Panc1 (cell line): ENCODE measurements at regions not wholly inside any gene's neighbourhood (a gene's known extent, or its start where the extent isn't known, plus 50 kb on each side); places are given as distances from the start of the nearest gene placed in this dataset.

Source experiments
- ATAC-seq: fragments of 200-7000 bp; cut with Tn5 transposase; 2 replicates; pipeline ENCODE4 v1.9.1; 2020; ENCODE audit warnings: mild to moderate bottlenecking, moderate library complexity
- BruUV-seq: library from RNA; stranded (reverse); fragments of 400-500 nt; replicated peaks from 2 replicates; lab custom pipeline; 2021; lab: Mats Ljungman, UMichigan
- CTCF ChIA-PET: fragments of 300-600 bp; sonication (Branson Sonifier 250); formaldehyde crosslinking; loops from one replicate; lab custom pipeline; 2022; ENCODE audit warnings: antibody characterized with exemption; lab: Charles Lee
- POLR2A ChIA-PET: fragments of 300-600 bp; sonication (Branson Sonifier 250); formaldehyde crosslinking; loops from one replicate; lab custom pipeline; 2022; ENCODE audit warnings: antibody characterized with exemption; lab: Charles Lee
- DNase-seq: peaks from one replicate; pipeline ENCODE4 v3.0.0-alpha.2; 2010; ENCODE audit warnings: low read depth, low spot score
- H3K27ac ChIP-seq: 2 replicates; pipeline ENCODE4 v1.5.1; 2011; ENCODE audit warnings: mild to moderate bottlenecking, low read length, inconsistent platforms
- H3K27me3 ChIP-seq: fragments of 200-500 bp; sonication (Bioruptor generic); 2 replicates; pipeline ENCODE4 v1.6.0; 2014; ENCODE audit warnings: low read length, inconsistent platforms; ENCODE audit not compliant: control insufficient read depth, insufficient read depth
- H3K36me3 ChIP-seq: fragments of 200-500 bp; sonication (Bioruptor generic); 2 replicates; pipeline ENCODE4 v1.5.1; 2014; ENCODE audit warnings: inconsistent platforms, mild to moderate bottlenecking, low read length, moderate library complexity; ENCODE audit not compliant: control insufficient read depth, insufficient read depth
- H3K4me1 ChIP-seq: 2 replicates; pipeline ENCODE4 v1.5.1; 2011; ENCODE audit warnings: inconsistent platforms, mild to moderate bottlenecking, low read length, moderate library complexity; ENCODE audit not compliant: control insufficient read depth, insufficient read depth
- H3K4me3 ChIP-seq, 2 experiments: 2 replicates each; pipeline ENCODE4 v1.5.1; 2011 to 2012; ENCODE audit warnings: low read depth in 2 of 2, low read length in 2 of 2, mild to moderate bottlenecking in 2 of 2, inconsistent platforms in 1 of 2, moderate library complexity in 1 of 2
- H3K9me3 ChIP-seq: fragments of 200-500 bp; sonication (Bioruptor generic); 2 replicates; pipeline ENCODE4 v1.5.1; 2014; ENCODE audit warnings: low read depth, mild to moderate bottlenecking, inconsistent platforms, low read length, moderate library complexity; ENCODE audit not compliant: control insufficient read depth, insufficient read depth
- CTCF ChIP-seq: fragments of 450-650 bp; IDR thresholded peaks from 2 replicates; pipeline ENCODE4 v1.5.1; 2017; ENCODE audit warnings: mild to moderate bottlenecking
- POLR2AphosphoS5 ChIP-seq: IDR thresholded peaks from 2 replicates; pipeline ENCODE4 v1.6.1; 2012; ENCODE audit warnings: mild to moderate bottlenecking, low read depth, low read length, moderate library complexity
- REST ChIP-seq, 2 experiments: IDR thresholded peaks; 2 replicates each; pipeline ENCODE4 v1.6.1; 2011 to 2012; ENCODE audit warnings: low read depth in 2 of 2, control low read depth in 1 of 2, low read length in 1 of 2, mild to moderate bottlenecking in 1 of 2, moderate library complexity in 1 of 2; ENCODE audit not compliant: insufficient read depth in 1 of 2
- SIN3A ChIP-seq: IDR thresholded peaks from 2 replicates; pipeline ENCODE4 v1.6.1; 2012; ENCODE audit warnings: low read depth, mild to moderate bottlenecking, low read length, moderate library complexity, borderline replicate concordance; ENCODE audit not compliant: insufficient read depth
- TCF7L2 ChIP-seq: IDR thresholded peaks from 2 replicates; pipeline ENCODE4 v1.6.1; 2011; ENCODE audit warnings: mild to moderate bottlenecking, low read depth, low read length, inconsistent platforms
- in situ Hi-C: cut with HindIII; loops from 2 replicates; pipeline ENCODE4 v1.10.0; 2016; ENCODE audit warnings: low sequenced_read_pairs, low pct_unique_long_range_greater_than_20kb
- intact Hi-C: fragments of 100-400 bp; cut with micrococcal nuclease; formaldehyde crosslinking; loops from one replicate; pipeline ENCODE4 v1.10.0; 2022; ENCODE audit not compliant: unreplicated experiment

GRCh38 chr1:55316502-55316901 is 101.3 kb upstream of the USP24 start:
- DNase-seq (no peak), ATAC-seq (no peak)
- in situ Hi-C loops: no loop called here
- H3K4me1 ChIP-seq: no peaks in the 10 kb centered on the region
- CTCF ChIA-PET: no interaction called here
- no peak overlapping the region for H3K4me3 ChIP-seq
- no peaks in the 10 kb centered on the region for H3K36me3 ChIP-seq
- H3K9me3 ChIP-seq: no peaks in the 10 kb centered on the region
- TF ChIP-seq TCF7L2 (no peak), POLR2AphosphoS5 (no peak), REST (IDR thresholded peaks at IDR 0.05; ENCODE audit: insufficient read depth in 1 of 2, low read depth in 2 of 2, low read length in 1 of 2) (no peak), SIN3A (no peak)
- no TSS peak for BruUV-seq
- H3K27ac ChIP-seq: no peak overlapping the region
- intact Hi-C loops: no loop called here
- no peaks in the 10 kb centered on the region for H3K27me3 ChIP-seq
- POLR2A ChIA-PET: no interaction called here

- in situ Hi-C loops: no loop called here
- peaks cover 8% of the 10 kb centered on the region; the same call in 1 of the 2 replicates for H3K4me1 ChIP-seq
- no peaks in the 10 kb centered on the region for H3K36me3 ChIP-seq
- H3K27ac ChIP-seq: no peak overlapping the region
- intact Hi-C loops: no loop called here
- no peak overlapping the region for H3K4me3 ChIP-seq
- no TSS peak for BruUV-seq
- no peaks in the 10 kb centered on the region for H3K27me3 ChIP-seq
- H3K9me3 ChIP-seq: no peaks in the 10 kb centered on the region
- ChIA-PET POLR2A (no interaction called here), CTCF (interaction anchor here (0.8 kb wide), 1 partner anchor 724 kb away, joined by 9 read pairs; no protein-coding TSS in a partner anchor)
- DNase-seq: no peak
- no peak for TF ChIP-seq REST (IDR thresholded peaks at IDR 0.05; ENCODE audit: insufficient read depth in 1 of 2, low read depth in 2 of 2, low read length in 1 of 2)
- no peak for TF ChIP-seq TCF7L2
- TF ChIP-seq CTCF: no peak
- no peak for TF ChIP-seq POLR2AphosphoS5
- no peak for TF ChIP-seq SIN3A
- ATAC-seq: no peak
Measured at GRCh38 chr1:55315552-55315951, 100.4 kb upstream of the USP24 start.
